MG63 (cell line): ENCODE measurements at regions not wholly inside any gene's neighbourhood (a gene's known extent, or its start where the extent isn't known, plus 50 kb on each side); places are given as distances from the start of the nearest gene placed in this dataset.
"Not testable (repeated sequence)": the region's sequence is repeated elsewhere in the genome, so short reads cannot be mapped to it uniquely, and the experiment has no call there.

Experiments
- DNase-seq: peaks from one replicate; pipeline ENCODE4 v3.0.0-alpha.2; 2020
- H3K27me3 ChIP-seq: fragments of 250-450 bp; sonication (Bioruptor Pico); 2 replicates; pipeline ENCODE4 v1.5.1; 2020; ENCODE audit warnings: mild to moderate bottlenecking, moderate library complexity
- H3K36me3 ChIP-seq: fragments of 250-450 bp; sonication (Bioruptor Pico); 2 replicates; pipeline ENCODE4 v1.5.1; 2020; ENCODE audit warnings: mild to moderate bottlenecking, moderate library complexity
- H3K4me3 ChIP-seq: fragments of 250-450 bp; sonication (Bioruptor Pico); 2 replicates; pipeline ENCODE4 v1.5.1; 2020; ENCODE audit warnings: mild to moderate bottlenecking, moderate library complexity
- H3K9me3 ChIP-seq: fragments of 250-450 bp; sonication (Bioruptor Pico); 2 replicates; pipeline ENCODE4 v1.5.1; 2020; ENCODE audit warnings: mild to moderate bottlenecking, moderate library complexity

DNA sequence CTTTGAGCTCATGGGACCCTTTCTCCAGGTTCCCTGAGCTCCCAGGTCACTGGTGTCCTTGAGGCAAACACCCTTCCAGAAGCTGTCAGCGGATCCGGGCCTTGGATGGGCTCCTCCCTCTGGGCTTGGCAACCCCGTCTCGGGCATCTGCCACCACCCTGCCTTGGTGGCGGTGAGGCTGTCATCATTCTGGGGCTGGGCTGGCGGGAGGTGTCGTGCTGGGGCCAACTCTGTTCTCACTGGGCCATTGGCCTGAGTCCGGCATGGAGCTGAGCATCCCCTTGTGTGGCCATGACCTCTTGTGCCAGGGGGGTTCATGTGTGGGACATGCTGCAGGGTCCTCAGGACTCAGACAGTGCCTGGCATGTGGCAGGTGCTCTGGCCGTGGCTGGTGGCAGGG, 197.6 kb downstream of the LAT start:
- Histone ChIP-seq H3K27me3 (no peaks in the 10 kb centered on the region), H3K9me3 (no peaks in the 10 kb centered on the region), H3K36me3 (no peaks in the 10 kb centered on the region), H3K4me3 (no peak overlapping the region)
- no peak for DNase-seq

GRCh38 chr16:29181921-29182411, 197.1 kb downstream of the LAT start:
- DNase-seq, H3K27me3 ChIP-seq, H3K9me3 ChIP-seq, H3K36me3 ChIP-seq, H3K4me3 ChIP-seq: not testable (repeated sequence)

DNA sequence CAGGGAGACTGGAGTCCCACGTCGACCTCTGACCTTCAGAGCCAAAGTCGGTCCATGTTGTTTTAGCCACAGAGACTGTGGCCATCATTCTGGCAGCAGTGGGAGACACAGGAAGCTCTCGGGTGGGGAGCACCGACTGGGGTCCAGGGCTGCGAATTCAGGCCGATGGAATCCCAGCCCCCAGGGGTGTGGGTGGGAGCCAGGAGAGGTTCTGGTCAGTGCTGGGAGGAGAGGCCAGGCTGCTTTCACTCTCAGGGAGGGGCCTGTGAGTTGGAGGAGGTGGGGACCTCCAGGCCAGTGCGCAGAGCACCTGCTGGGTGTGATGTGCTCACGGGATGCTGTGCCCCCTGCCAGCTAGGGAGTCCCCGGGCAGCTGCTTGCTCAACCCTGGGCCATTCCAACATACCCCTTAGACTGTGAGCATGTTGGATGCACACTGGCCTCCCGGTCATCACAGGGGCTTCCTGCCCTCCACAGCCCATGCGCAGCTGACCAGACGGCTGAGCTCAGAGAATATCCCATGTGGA, 196.5 kb downstream of the LAT start:
- DNase-seq, H3K36me3 ChIP-seq, H3K9me3 ChIP-seq, H3K27me3 ChIP-seq, H3K4me3 ChIP-seq: not testable (repeated sequence)

- H3K9me3 ChIP-seq, DNase-seq, H3K4me3 ChIP-seq, H3K27me3 ChIP-seq, H3K36me3 ChIP-seq: not testable (repeated sequence)
These were observed 195.4 kb downstream of the LAT start for GRCh38 chr16:29180206-29180600.

DNA sequence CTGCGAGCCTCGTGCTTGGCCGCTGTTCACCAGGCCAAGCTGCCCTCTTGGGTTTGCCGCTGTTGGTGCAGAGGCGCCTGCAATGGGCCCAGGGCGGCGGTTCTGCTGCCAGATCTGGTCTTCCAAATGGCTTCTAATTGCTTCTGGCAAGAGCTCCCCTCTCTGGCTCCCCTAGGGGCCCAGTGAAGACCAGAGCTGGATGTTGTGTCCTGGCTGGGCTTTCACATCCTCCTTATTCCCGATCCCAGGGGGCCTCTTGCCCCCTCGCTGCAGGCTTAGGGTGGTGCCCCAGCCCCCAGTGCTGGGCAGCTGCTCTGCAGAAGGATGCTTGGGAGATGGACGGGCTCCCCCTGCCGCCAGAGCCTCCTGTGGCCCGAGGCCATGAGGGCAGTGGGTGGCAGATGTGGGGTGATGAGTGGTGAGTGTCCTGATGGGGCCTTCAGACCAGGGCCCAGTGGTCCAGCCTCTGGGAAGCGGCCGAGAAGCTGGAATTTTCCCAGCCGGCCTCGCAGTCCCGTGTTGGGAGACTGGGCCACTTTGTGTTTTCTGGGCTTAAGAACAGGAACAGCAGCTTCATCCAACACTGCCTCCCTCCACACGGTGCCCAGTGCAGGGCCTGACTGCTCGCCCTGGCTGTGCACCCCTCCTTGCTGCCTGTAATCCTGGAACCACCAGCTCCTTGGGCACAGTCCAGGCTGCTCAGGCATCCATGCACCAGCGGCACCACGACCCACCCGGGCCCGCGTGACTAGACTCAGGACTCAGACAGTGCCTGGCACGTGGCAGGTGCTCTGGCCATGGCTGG, 194.8 kb downstream of the LAT start:
- not testable (repeated sequence) for H3K4me3 ChIP-seq, H3K27me3 ChIP-seq, H3K36me3 ChIP-seq, H3K9me3 ChIP-seq
- DNase-seq: peak; percentile 74

GRCh38 chr16:29177888-29178726, 193.3 kb downstream of the LAT start:
- not testable (repeated sequence) for H3K9me3 ChIP-seq, H3K27me3 ChIP-seq, DNase-seq, H3K36me3 ChIP-seq, H3K4me3 ChIP-seq

GRCh38 chr16:29177203-29177887, 192.5 kb downstream of the LAT start:
- H3K27me3 ChIP-seq, H3K4me3 ChIP-seq, H3K9me3 ChIP-seq, H3K36me3 ChIP-seq, DNase-seq: not testable (repeated sequence)

- not testable (repeated sequence) for H3K27me3 ChIP-seq, DNase-seq, H3K9me3 ChIP-seq, H3K4me3 ChIP-seq, H3K36me3 ChIP-seq
These were observed 192.0 kb downstream of the LAT start for GRCh38 chr16:29176822-29177202.

DNA sequence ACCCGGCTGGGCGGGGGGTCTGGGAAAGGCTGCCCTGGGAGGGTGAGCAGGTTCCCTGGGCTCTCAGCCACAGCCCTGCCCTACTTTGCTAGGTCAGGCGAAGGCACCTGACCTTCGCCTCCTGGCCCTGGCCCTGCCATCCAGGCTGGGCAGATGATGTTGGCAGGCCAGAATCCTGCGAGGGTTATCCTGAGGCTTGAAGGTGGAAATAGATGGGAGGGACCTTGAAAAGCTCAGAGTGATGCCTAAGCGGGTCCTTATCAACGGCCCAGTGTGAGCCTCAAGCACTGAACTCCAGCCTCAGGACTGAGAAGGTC, 191.3 kb downstream of the LAT start:
- H3K27me3 ChIP-seq, DNase-seq, H3K36me3 ChIP-seq, H3K4me3 ChIP-seq, H3K9me3 ChIP-seq: not testable (repeated sequence)

DNA sequence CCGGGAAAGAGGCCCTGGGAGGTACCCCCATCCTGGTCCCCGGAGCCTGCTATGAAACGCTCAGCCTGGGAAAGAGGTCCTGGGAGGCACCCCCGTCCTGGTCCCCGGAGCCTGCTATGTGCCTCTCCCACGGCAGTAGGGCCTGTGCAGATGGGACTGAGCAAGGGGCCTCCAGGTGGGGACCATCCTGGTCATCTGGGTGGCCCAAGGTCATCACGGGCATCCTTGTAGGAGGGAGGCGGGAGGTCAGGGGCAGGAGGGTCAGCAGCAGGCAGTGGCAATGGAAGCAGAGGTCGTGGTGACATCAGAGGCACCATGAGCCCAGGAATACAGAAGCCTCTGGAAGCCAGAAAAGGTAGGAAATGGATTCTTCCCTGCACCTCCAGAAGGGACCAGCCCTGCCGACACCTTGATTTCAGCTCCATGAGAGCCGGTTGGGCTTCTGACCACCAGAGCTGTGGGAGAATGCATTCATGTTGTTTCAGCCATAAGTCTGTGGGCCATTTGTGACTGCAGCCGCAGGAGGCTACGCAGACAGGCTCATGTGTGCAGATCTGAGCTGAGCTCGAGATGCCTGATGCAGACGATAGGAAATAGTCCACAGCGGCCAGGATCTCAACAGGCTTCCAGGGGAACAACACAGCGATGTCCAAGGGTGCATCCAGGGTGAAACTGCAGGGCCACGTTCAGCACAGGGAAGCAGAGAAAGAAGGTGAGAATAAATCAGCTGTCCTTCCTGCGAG, 190.7 kb downstream of the LAT start:
- not testable (repeated sequence) for H3K27me3 ChIP-seq

DNA sequence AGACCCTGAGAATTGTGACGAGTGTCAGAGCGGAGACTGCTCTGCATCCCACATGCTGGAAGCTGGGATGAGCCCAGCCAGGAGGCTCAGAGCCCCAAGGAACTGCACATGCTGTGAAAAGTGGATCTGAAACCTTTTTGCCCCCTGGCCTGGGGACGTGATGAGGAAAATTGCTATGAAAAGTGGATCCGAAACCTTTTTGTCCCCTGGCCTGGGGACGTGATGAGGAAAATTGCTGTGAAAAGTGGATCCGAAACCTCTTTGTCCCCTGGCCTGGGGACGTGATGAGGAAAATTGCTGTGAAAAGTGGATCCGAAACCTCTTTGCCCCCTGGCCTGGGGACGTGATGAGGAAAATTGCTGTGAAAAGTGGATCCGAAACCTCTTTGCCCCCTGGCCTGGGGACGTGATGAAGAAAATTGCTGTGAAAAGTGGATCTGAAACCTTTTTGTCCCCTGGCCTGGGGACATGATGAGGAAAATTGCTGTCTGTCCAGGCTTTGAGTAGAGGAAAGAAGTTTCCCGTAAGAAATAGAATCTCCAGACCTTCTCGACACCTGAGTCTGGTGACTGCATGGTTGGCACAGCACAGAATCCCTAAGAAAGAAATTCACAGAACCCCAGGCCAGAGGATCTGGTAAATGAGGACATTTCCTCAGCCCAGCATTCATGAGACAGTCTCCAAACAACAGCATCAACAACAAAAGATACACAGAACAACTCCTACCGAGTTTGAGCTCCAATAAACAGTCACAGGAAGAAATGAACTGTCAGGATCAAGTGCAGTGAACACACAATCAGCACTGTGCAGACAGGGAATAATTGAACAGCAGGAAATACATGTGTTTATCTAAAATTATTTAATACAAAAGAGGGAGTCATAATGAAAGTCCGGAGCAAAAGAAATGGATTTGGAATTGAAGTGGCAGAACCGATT, 188.8 kb downstream of the LAT start:
- not testable (repeated sequence) for H3K36me3 ChIP-seq, DNase-seq, H3K9me3 ChIP-seq, H3K27me3 ChIP-seq, H3K4me3 ChIP-seq

More for the DNA sequence above, 190.7 kb downstream of the LAT start:
- not testable (repeated sequence) for H3K9me3 ChIP-seq, H3K4me3 ChIP-seq, H3K36me3 ChIP-seq, DNase-seq

GRCh38 chr16:29172098-29172724, 187.4 kb downstream of the LAT start:
- peak; percentile 40 for DNase-seq
- not testable (repeated sequence) for H3K9me3 ChIP-seq, H3K4me3 ChIP-seq, H3K36me3 ChIP-seq, H3K27me3 ChIP-seq

GRCh38 chr16:29171296-29171695, 186.4 kb downstream of the LAT start:
- not testable (repeated sequence) for H3K27me3 ChIP-seq, H3K4me3 ChIP-seq, H3K36me3 ChIP-seq, DNase-seq, H3K9me3 ChIP-seq

DNA sequence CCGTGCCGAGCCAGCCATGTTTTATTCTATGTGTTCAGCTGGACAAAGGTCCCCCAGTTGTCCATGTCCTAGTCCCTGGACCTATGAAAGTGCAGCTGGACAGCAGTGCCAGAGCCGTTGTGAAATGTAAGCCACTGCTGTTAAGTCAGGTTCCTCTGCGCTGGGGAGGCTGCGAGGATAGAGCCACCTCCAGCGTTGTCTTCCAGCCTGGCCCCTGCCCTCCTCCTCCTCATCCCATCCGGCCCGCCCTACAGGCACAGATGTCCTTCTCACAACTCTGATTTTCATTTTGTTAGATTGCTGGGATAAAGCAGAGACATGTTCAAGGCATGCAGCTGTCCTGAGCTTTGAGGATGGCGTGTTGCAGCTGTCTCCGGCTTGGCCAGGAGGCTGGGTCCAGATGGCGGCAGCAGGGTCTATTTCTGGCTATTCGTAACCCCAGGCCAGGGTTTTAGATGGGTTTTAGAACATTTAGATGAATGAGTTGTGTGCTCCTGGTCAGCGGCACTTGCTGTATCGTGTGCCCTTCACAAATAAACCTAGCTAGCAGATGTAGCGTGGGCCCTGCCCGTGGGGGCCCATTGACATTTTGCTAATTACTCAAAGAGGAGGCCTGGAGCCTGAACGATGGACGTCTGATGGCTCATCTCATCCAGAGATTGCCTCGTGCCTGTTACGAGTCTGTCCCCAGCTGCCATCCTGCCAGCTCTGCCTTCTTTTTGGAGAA, 185.7 kb downstream of the LAT start:
- not testable (repeated sequence) for H3K9me3 ChIP-seq, H3K4me3 ChIP-seq, DNase-seq, H3K36me3 ChIP-seq, H3K27me3 ChIP-seq
